ENCODE measurements at regions not wholly inside any gene's neighbourhood (a gene's known extent, or its start where the extent isn't known, plus 50 kb on each side); places are given as distances from the start of the nearest gene placed in this dataset.
"Not testable (repeated sequence)": the region's sequence is repeated elsewhere in the genome, so short reads cannot be mapped to it uniquely, and the experiment has no call there.

DNA sequence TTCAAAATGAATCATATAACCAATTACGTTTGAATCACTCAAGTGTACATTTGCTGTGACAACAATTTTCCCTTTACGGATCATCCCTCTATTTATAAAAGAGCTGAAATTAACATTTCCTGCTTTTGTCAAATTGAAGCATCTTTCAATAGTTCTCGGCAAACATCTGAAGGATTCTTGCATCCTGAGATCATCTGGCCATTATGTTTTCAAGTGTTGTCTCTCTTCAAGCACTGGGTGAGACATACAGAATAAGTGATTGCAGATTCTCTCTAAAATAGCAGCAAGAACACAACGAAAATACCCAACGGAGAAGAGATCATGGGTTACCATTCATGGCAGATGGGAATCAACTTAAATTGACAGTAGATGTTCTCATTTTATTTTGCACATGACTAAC, 283.4 kb upstream of the GRAMD2B start:
- no peak for DNase-seq (ENCODE audit: extremely low spot score)
- WGBS, result 50% methylated on average over 5 of the region's 5 CpGs
- H3K4me1 ChIP-seq (ENCODE audit: insufficient read depth), result no peaks in the 10 kb centered on the region
- H3K27ac ChIP-seq (ENCODE audit: low read depth), result no peak overlapping the region
- no peak overlapping the region for H3K4me3 ChIP-seq (ENCODE audit: low read depth, low read length)
- no peaks in the 10 kb centered on the region for H3K36me3 ChIP-seq (ENCODE audit: insufficient read depth)

DNA sequence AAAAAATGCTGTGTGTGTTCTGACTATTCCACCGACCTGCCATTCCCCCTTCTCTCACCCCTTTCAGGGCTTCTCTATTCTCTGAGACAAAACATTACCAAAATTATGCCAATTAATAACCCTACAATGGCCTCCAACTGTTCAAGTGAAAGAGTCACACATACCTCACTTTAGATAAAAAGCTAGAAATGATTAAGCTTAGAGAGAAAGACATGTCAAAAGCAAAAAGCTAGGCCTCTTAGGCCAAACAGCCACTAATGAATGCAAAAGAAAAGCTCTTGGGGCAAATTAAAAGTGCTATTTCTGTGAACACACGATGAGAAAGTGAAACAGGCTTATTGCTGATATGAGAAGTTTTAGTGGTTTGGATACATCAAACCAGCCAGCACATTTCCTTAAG, 279.6 kb upstream of the GRAMD2B start:
- H3K4me3 ChIP-seq (ENCODE audit: low read depth, low read length), result no peak overlapping the region
- WGBS, result 48% methylated on average over 2 of the region's 2 CpGs
- H3K36me3 ChIP-seq (ENCODE audit: insufficient read depth), result no peaks in the 10 kb centered on the region
- no peak overlapping the region for H3K27ac ChIP-seq (ENCODE audit: low read depth)
- no peak for DNase-seq (ENCODE audit: extremely low spot score)
- no peaks in the 10 kb centered on the region for H3K4me1 ChIP-seq (ENCODE audit: insufficient read depth)

DNA sequence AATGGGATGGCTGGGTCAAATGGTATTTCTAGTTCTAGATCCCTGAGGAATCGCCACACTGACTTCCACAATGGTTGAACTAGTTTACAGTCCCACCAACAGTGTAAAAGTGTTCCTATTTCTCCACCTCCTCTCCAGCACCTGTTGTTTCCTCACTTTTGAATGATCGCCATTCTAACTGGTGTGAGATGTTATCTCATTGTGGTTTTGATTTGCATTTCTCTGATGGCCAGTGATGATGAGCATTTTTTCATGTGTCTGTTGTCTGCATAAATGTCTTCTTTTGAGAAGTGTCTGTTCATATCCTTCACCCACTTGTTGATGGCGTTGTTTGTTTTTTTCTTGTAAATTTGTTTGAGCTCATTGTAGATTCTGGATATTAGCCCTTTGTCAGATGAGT, 272.9 kb upstream of the GRAMD2B start:
- H3K4me1 ChIP-seq (ENCODE audit: insufficient read depth); H3K4me3 ChIP-seq (ENCODE audit: low read depth, low read length); H3K36me3 ChIP-seq (ENCODE audit: insufficient read depth); DNase-seq (ENCODE audit: extremely low spot score); H3K27ac ChIP-seq (ENCODE audit: low read depth): not testable (repeated sequence)
- 81% methylated on average over 2 of the region's 3 CpGs for WGBS

DNA sequence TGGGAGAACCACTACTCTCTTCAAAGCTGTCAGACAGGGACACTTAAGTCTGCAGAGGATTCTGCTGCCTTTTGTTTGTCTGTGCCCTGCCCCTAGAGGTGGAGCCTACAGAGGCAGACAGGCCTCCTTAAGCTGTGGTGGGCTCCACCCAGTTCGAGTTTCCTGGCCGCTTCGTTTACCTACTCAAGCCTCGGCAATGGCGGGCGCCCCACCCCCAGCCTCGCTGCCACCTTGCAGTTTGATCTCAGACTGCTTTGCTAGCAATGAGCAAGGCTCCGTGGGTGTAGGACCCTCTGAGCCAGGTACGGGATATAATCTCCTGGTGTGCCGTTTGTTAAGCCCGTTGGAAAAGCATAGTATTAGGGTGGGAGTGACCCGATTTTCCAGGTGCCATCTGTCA, 267.9 kb upstream of the GRAMD2B start:
- WGBS, result 90% methylated on average over 12 of the region's 12 CpGs
- H3K27ac ChIP-seq (ENCODE audit: low read depth); DNase-seq (ENCODE audit: extremely low spot score); H3K36me3 ChIP-seq (ENCODE audit: insufficient read depth); H3K4me1 ChIP-seq (ENCODE audit: insufficient read depth); H3K4me3 ChIP-seq (ENCODE audit: low read depth, low read length): not testable (repeated sequence)

DNA sequence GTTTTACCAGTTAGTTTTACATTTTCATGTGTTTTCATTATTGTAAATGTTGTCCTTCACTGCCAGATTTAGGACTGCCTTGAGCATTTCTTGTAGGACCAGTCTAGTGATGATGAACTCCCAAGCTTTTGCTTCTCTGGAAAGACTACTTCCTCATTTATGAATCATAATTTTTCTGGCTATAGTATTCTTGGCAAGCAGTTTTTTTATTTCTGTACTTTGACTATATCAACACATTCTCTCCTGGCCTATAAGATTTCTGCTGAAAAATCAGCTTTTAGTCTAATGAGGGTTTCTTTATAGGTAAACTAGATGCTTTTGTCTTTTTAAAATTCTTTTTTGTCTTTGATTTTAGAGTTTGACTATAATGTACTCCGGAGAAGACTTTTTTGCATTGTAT, 256.8 kb upstream of the GRAMD2B start:
- no peak overlapping the region for H3K4me3 ChIP-seq (ENCODE audit: low read depth, low read length)
- 100% methylated on average over 1 of the region's 1 CpG for WGBS
- DNase-seq (ENCODE audit: extremely low spot score), result no peak
- H3K27ac ChIP-seq (ENCODE audit: low read depth), result no peak overlapping the region
- H3K36me3 ChIP-seq (ENCODE audit: insufficient read depth), result no peaks in the 10 kb centered on the region
- H3K4me1 ChIP-seq (ENCODE audit: insufficient read depth), result no peaks in the 10 kb centered on the region

DNA sequence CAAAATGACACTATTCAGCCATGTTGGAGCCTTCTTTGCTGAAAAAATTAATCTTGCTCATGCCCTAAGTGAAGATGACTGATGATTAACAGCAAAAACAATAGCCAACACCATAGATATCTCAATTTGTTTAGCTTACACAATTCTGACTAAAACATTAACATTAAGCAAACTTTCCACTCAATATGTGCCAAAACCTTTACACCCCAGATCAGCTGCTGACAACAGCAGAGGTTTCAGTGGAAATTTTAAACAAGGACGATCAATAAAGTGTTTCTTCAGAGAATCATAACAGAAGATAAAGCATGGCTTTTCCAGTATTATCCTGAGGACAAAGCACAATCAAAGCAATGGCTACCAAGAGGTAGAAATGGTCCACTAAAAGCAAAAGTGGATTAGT, 254.4 kb upstream of the GRAMD2B start:
- H3K27ac ChIP-seq (ENCODE audit: low read depth), result no peak overlapping the region
- no peaks in the 10 kb centered on the region for H3K36me3 ChIP-seq (ENCODE audit: insufficient read depth)
- no peak for DNase-seq (ENCODE audit: extremely low spot score)
- WGBS, result 85% methylated on average over 1 of the region's 1 CpG
- no peaks in the 10 kb centered on the region for H3K4me1 ChIP-seq (ENCODE audit: insufficient read depth)
- no peak overlapping the region for H3K4me3 ChIP-seq (ENCODE audit: low read depth, low read length)

DNA sequence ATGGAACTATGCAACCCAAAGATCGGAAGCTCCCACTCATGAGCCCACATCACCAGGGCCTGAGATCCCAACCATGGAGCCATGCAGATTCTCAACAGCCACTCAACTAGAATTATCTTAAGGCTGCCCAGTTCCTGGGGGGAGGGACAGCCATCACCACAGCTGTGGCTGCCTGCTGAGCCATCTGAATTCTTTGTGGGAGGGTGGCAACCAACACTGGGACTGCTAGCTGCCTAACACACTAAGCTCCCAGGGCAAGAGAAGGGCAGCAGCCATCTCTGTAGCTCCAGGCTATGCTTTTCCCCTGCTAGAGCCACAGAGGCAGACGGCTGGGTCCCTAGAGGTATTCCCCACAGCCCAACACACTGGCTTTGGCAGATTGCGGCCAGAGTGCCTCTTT, 251.3 kb upstream of the GRAMD2B start:
- no peak for DNase-seq (ENCODE audit: extremely low spot score)
- WGBS, result 97% methylated on average over 3 of the region's 3 CpGs

DNA sequence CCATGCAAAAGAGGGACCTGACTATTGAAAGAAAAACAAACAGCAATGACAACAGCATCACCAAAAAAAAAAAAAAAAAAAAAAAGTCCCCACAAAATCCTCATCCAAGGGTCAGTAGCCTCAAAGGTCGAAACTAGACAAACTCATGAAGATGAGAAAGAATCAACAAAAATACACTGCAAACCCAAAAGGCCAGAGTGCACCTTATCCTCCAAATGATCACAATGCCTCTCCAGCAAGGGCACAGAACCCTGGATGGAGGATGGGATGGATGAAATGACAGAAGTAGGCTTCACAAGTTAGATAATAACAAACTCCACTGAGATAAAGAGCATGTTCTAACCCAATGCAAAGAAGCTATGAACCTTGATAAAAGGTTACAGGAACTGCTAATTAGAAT, 250.4 kb upstream of the GRAMD2B start:
- no peak overlapping the region for H3K4me3 ChIP-seq (ENCODE audit: low read depth, low read length)
- no peaks in the 10 kb centered on the region for H3K36me3 ChIP-seq (ENCODE audit: insufficient read depth)
- no peaks in the 10 kb centered on the region for H3K4me1 ChIP-seq (ENCODE audit: insufficient read depth)
- no peak overlapping the region for H3K27ac ChIP-seq (ENCODE audit: low read depth)
- 95% methylated on average over 1 of the region's 1 CpG for WGBS
- no peak for DNase-seq (ENCODE audit: extremely low spot score)

More for the DNA sequence above, 251.3 kb upstream of the GRAMD2B start:
- Histone ChIP-seq H3K27ac (ENCODE audit: low read depth) (no peak overlapping the region), H3K36me3 (ENCODE audit: insufficient read depth) (no peaks in the 10 kb centered on the region), H3K4me1 (ENCODE audit: insufficient read depth) (no peaks in the 10 kb centered on the region), H3K4me3 (ENCODE audit: low read depth, low read length) (no peak overlapping the region)

DNA sequence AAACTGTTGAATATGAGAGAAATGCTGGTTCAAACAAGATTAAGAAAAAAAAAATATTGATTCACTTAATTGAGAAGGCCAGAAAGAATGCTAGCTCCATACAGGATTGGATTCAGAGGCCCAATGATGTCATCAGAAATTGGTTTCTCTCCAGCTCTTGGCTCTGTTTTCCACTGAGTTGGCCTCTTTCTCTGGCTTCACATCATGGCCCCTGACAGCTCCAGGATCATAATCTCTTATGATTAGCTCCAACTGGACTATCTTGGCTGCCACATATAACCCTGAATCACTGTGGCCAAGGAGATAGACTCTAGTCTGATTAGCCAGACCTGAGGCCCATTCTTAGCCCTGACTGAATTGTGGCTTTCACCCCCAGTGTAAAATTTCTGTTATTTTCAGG, 244.7 kb upstream of the GRAMD2B start:
- no peaks in the 10 kb centered on the region for H3K36me3 ChIP-seq (ENCODE audit: insufficient read depth)
- peak; percentile 64 for DNase-seq (ENCODE audit: extremely low spot score)
- no peak overlapping the region for H3K4me3 ChIP-seq (ENCODE audit: low read depth, low read length)
- no peaks in the 10 kb centered on the region for H3K4me1 ChIP-seq (ENCODE audit: insufficient read depth)
- H3K27ac ChIP-seq (ENCODE audit: low read depth), result no peak overlapping the region

DNA sequence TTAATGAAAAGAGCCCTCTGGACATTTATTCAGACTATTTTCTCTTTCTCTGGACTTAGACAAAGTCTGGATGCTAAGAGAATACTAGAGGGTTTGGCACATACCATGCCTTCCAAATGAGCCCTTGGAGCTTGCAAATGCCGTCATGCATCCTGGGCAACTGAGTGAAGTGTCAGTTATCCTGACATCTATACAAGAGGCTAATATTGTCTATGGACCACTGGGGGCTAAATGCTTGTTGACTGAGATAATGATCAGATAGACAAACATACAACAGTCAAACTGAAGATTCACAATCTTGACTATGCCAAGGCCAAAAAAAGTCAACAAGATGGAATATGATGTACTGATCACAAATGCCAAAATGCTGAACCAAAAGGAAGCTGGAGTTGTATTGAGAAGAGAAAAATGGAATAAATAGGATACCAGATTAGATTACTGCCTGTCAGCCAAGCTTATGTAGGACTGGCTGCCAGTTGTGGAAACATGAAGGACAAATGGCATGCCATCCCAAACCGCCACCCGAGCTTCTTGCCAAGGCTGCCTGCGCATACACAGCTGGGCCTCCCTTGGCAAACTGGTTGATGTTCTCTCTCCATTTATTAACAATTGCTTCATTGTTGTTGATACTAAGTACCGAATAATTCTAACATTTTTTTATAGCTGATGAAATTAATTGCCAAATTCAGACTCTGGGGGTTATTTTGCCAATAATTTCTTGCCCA, 240.1 kb upstream of the GRAMD2B start:
- WGBS, result 84% methylated on average over 5 of the region's 5 CpGs

DNA sequence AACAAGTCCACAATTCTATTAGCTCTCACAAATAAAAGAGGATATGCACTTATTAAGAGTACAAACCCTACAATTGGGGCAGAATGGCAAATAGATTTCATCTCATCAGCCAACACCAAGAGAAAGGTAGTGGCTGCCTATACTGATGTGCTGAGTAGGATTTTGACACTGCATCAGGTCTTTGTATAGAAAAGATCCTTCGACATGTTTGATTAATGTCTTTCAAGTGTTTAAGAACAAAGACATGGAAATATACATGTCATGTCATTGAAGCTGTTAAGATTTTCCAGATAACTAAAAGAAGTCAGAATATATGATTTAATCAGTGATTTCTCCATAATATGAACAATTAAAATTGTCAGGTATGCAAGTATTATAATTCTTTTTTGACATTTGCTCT, 238.7 kb upstream of the GRAMD2B start:
- WGBS, result 96% methylated on average over 1 of the region's 1 CpG
- H3K4me1 ChIP-seq (ENCODE audit: insufficient read depth), result no peaks in the 10 kb centered on the region
- DNase-seq (ENCODE audit: extremely low spot score), result no peak
- no peak overlapping the region for H3K27ac ChIP-seq (ENCODE audit: low read depth)
- H3K36me3 ChIP-seq (ENCODE audit: insufficient read depth), result no peaks in the 10 kb centered on the region
- no peak overlapping the region for H3K4me3 ChIP-seq (ENCODE audit: low read depth, low read length)

More for the DNA sequence above, 240.1 kb upstream of the GRAMD2B start:
- Histone ChIP-seq H3K36me3 (ENCODE audit: insufficient read depth) (no peaks in the 10 kb centered on the region), H3K27ac (ENCODE audit: low read depth) (no peak overlapping the region), H3K4me1 (ENCODE audit: insufficient read depth) (no peaks in the 10 kb centered on the region), H3K4me3 (ENCODE audit: low read depth, low read length) (no peak overlapping the region)
- no peak for DNase-seq (ENCODE audit: extremely low spot score)

DNA sequence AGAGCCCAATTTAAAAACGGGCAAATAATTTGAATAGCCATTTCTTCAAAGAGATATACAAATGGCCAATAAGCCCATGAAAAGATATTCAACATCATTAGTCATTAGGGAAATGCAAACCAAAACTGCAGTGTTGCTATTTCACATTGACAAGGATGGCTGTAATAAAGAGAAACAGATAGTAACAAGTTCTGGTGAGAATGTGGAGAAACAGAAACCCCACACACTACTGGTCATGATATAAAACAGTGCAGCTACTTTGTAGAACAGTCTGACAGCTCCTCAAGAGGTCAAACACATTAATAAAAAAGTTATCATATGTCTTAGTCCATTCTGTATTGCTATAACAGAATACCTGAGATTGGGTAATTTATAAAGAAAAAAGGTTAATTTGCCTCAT, 237.0 kb upstream of the GRAMD2B start:
- no peak overlapping the region for H3K4me3 ChIP-seq (ENCODE audit: low read depth, low read length)
- WGBS, result 76% methylated on average over 1 of the region's 1 CpG

DNA sequence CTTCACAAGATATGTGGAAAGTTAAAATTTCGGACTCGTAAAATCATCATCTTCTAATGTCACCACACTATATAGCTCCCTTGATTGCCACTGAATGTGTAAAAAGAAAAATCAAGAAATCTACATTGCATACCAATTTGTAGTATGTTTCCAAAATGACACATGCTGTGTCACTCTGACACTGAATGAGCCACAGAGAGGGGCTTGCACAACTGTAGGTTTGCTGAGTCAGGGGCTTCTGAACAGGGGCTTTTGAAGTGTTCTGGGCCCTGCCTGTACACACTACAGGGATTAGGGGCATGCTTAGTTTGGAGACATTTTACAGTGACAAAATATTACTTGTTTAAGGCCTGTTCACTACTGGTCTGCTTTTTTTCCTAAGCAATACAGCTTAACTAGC, 234.4 kb upstream of the GRAMD2B start:
- WGBS, result 99% methylated on average over 2 of the region's 2 CpGs
- no peak overlapping the region for H3K4me3 ChIP-seq (ENCODE audit: low read depth, low read length)

More for the DNA sequence above, 237.0 kb upstream of the GRAMD2B start:
- no peak for DNase-seq (ENCODE audit: extremely low spot score)
- Histone ChIP-seq H3K4me1 (ENCODE audit: insufficient read depth) (no peaks in the 10 kb centered on the region), H3K27ac (ENCODE audit: low read depth) (no peak overlapping the region), H3K36me3 (ENCODE audit: insufficient read depth) (no peaks in the 10 kb centered on the region)

DNA sequence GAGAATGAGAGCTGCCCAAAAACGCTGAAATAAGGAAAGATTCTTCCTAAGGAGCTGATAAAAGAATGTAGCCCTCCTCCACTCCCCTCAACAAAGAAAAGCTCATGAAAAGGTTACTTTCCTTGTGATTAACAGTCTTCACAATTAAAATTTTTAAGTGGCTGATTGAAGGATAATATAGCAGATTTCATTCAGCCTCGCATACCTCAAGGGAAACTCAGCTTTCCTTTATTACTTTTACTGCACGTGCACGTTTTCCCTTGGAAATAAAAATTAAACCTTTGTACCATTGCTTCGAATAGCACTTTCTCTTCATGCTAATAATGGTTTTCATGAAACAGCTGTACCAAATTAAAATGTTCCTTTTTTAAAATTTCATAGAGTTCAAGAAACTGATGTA, 234.0 kb upstream of the GRAMD2B start:
- Histone ChIP-seq H3K4me3 (ENCODE audit: low read depth, low read length) (no peak overlapping the region), H3K36me3 (ENCODE audit: insufficient read depth) (no peaks in the 10 kb centered on the region), H3K4me1 (ENCODE audit: insufficient read depth) (no peaks in the 10 kb centered on the region), H3K27ac (ENCODE audit: low read depth) (no peak overlapping the region)
- WGBS, result 68% methylated on average over 5 of the region's 5 CpGs
- DNase-seq (ENCODE audit: extremely low spot score), result no peak

More for the DNA sequence above, 234.4 kb upstream of the GRAMD2B start:
- no peak overlapping the region for H3K27ac ChIP-seq (ENCODE audit: low read depth)
- no peaks in the 10 kb centered on the region for H3K36me3 ChIP-seq (ENCODE audit: insufficient read depth)
- no peak for DNase-seq (ENCODE audit: extremely low spot score)
- no peaks in the 10 kb centered on the region for H3K4me1 ChIP-seq (ENCODE audit: insufficient read depth)

DNA sequence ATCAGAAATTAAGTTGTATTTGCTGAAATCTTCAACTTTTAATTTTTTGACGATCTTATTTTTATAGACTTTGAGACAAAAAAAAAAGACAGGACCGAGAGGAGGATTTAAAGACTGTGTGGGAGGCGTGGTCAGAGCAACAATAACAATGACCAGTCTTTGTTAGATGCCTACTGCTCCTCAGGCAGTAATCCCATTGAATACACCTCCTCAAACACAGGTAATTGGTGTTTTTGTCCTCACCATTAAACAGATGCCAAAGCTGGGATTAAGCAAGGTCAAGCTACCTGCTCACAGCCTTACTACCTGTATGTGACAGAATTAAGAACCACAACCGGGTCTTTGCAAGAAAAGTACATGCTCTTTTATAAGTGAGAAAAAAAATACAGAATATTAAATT, 233.3 kb upstream of the GRAMD2B start:
- no peak for DNase-seq (ENCODE audit: extremely low spot score)
- H3K4me1 ChIP-seq (ENCODE audit: insufficient read depth), result no peaks in the 10 kb centered on the region
- no peak overlapping the region for H3K4me3 ChIP-seq (ENCODE audit: low read depth, low read length)
- no peak overlapping the region for H3K27ac ChIP-seq (ENCODE audit: low read depth)
- H3K36me3 ChIP-seq (ENCODE audit: insufficient read depth), result no peaks in the 10 kb centered on the region
- 82% methylated on average over 4 of the region's 4 CpGs for WGBS

Data from urinary bladder (tissue), 3 donors.